Inflammatory macrophage treated with lipopolysaccharide for 4 hours (primary cell): ENCODE measurements at regions not wholly inside any gene's neighbourhood (a gene's known extent, or its start where the extent isn't known, plus 50 kb on each side); places are given as distances from the start of the nearest gene placed in this dataset.

Experiments
- DNase-seq: peaks from one replicate; pipeline ENCODE4 v3.0.0-alpha.2; 2020

DNA sequence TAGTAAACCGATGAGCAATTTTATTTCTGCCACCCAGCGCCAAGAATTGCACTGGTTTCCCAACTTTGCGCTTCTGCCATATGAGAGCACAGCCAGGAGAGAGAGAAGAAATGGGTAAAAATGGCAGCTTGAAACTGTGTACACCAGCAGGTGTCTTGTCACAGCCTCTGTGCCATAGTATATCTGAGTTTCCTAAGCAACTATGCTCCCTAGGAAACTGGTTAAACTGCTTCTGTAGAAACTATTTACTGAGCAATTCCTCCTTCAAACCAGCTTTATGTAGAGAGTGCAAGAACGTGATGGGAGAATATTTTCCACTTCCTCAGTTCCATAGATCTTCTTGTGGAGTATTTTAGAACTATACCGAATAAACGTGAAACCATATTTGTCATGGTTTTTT is 1361.3 kb downstream of the PCDH9 start:
- DNase-seq = no peak

DNA sequence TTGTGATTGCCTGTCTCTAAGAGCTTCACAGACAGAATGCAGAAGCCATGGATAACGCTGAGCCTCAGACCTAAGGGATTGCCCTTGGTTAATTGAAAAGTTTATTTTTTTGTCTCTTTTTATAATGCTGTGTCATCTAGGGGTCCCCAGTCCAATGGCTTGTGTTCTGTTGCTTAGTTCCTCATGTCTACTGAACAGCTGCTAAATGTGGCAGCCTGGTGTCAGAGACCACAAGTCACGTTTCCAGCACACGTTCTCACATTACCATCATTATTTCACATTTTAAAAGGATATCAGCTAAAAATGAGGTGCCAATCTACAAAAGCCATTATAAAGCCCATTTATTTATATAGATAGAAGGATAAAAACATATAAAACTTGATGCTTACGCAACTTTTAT is 1362.0 kb downstream of the PCDH9 start:
- DNase-seq = no peak

DNA sequence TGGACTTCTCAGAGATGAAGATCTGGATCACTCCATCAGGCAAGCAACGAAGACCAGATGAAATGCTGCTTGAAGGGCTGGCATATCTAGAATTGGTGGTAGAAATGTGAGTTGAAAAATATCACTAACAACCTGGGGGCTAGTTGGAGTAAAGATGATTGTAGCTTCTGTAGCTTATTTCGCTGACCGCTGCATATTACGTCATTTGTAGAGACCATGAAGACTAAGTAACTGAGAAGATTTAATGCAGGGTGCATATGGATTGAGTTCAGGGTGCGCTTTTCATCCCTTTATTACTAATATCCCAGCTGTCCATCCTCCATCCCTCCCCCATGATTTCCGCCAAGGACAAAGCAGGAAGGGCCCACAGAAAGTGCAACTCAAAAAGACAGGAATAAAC is 1364.0 kb downstream of the PCDH9 start:
- no peak for DNase-seq

DNA sequence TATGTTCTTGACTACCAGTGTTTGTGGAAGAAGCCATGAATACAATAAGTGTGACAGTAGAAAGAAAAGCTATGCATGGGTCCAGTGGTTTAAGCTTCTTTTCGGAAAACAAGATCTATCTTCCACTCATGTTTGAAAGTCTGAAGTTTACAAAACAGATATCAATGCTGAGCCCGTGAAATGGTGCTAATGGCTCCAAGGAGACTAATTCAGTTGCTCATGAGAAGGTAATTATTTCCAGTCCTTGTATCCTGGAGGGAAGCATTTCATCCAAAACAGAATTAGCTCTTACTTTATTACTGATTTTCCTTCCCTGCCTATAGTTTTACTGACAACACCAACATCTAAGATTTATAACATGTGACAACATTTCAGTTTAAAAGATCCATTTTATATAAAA is 1364.9 kb downstream of the PCDH9 start:
- DNase-seq = no peak

DNA sequence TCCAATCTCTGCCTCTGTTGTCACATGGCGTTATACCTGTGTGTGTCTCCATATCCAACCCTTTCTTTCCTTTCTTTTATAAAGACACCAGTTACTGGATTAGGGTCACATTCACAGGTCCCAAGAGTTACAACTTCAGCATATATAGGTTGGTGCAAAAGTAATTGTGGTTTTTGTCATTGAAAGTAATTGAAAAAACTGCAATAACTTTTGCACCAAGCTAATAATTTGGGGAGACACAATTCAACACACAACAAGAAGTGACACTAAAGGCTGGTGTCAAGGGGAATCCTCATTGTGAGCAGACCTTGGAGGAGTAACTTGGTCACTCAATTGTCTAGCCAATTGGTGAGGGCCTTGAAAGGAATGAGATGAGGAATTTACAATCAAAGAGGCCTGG is 1366.1 kb downstream of the PCDH9 start:
- no peak for DNase-seq

DNA sequence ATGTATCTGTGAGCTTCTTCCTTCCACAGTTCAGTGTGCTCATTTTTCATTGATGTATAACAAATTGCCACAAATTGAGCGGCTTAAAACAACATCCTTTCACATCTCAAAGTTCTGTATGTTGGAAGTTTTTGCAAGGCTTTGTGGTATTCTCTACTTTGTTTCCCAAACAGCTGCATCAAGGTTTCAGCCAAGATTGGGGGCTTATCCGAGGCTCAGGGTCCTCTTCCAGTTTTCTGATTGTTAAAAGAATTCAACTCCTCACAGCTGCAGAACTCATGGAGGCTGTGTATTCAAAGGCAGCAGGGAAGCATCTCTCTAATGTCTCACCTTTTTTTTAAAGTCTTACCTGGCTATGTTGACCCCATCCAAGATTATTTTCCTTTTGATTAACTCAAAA is 1369.8 kb downstream of the PCDH9 start:
- no peak for DNase-seq

DNA sequence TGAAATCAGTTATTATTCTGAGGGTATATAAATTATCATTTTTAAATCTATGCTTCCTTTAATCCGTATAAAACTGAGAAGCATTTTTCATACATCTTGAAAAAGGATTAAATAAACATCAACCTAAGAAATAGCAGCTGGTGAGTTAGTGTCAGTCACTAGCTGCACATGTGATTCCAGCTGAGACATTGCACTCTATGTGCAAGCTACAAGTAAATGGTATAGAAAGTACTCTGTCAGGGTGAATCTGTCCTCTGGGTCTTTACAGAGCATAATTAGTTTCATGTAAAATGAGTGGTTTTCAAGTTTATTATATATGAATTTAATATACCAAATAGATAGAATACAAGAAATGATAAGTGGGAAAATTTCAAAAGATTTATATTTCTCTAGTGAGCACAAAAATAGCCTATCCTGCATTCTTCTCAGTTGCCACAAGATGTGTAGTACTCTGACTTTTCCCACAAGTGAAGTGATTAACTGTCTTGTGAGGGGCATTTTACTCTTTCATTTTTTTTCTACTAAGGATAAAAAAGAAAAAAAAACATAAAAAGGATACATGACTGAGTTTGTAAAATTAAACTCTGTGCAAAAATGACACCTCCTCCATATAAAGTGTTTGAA is 1372.1 kb downstream of the PCDH9 start:
- DNase-seq = no peak

DNA sequence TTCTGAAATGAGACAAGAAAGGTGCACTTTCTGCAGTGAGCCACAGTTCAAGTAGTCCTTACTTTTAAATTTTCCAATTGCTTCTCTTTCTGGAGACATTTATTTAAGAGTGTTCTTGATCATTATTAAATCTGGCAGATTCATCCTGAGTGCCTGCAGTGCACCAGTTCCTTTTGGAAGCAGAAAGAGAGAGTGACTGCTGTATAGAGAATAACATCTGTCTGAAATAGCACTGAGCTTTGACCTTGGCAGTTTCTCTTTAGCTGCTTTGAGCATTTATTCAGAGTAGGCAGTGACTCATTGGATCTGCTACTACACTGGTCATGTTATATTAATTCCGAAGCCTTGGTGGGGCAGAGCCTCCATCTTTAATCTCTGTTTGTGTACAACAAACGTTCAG is 1373.7 kb downstream of the PCDH9 start:
- DNase-seq = no peak

DNA sequence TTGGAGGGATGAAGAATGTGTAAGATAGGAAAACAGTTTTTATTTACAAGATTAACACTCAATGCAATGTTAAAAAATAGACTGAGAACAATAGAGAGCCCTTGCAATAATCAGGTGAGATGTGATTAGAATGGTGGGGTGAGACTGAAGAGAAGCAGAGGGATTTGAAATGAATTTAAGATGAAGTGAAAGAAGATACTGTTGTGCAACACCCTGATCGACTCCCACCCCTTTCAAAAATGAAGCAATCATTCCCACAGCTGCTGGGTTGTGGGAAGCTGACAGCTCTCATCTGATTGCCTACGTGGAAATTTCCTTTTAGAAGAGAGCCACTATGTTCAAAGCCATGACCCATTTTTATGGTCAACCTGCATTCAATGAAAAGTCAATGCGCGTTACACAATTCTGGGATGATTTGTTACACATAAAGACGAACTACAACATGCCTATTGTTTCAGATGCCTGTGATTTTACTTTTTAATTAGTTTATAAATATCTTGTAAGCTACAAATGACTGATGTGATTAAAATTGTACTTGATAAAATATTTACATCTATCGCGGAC is 1374.8 kb downstream of the PCDH9 start:
- no peak for DNase-seq

DNA sequence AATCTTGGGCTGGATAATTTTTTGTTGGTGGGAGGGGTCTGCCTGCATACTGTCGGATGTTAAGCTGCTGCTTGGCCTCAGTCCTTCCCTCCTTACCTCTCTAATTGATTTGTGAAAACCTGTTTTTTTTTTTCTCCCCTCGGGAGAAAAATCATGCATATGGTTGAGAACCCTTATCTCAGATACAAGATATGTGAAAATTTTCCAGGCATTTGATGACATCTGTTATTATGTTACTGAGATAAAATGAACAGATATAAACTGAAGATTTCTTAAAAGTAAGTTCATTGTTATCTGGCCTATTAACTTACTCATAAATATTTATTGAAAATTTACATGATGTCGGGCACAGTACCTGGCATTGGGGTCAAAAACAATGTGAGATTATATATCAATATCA is 1375.7 kb downstream of the PCDH9 start:
- no peak for DNase-seq

DNA sequence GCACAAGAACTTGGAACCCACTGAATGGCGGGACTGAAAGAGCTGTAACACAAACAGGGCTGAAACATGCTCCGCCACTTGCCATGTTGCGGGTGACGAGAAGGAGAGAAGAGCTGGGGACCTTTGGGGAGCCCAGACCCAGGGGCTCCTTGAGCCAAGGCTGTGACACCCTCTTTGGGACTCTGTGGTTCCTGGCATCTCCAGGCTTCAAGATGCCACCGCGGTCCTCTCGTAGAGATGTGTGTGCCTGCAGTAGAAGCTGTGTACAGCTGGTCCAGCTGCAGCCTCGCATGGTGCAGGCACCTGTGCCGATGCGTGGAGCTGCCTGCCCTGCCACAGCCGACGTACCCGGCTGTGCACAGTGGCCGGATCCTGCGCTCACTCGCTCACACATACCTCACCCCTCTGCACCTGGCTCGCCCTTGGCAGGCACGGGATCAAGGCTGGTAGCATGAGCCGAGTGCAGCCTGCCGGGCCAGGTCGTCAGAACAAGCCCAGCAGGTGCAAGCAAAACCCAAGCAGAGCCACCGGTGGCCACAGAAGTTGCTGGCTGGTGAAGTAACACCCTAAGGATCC is 1385.8 kb downstream of the PCDH9 start:
- no peak for DNase-seq

DNA sequence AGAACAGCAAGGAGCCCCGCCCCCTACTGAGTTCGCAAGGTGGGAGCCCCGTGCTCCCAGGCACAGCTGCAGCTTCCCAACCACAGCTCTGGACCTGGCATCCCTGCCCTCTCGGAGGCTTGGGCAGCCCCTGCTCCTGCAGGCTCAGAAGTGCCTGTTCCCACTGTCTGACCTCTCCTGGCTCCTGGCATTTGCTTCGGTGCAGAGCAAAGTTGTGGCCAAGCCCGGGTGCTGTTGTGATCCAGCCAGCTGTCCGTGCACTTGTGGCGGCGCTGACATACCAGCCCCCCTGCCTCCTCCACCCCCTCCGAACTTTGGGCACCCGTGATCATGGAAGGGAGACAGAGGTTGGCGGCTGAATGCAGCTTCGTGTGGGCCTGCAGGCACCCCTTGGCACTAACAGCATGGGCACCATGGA is 1386.8 kb downstream of the PCDH9 start:
- DNase-seq = no peak

DNA sequence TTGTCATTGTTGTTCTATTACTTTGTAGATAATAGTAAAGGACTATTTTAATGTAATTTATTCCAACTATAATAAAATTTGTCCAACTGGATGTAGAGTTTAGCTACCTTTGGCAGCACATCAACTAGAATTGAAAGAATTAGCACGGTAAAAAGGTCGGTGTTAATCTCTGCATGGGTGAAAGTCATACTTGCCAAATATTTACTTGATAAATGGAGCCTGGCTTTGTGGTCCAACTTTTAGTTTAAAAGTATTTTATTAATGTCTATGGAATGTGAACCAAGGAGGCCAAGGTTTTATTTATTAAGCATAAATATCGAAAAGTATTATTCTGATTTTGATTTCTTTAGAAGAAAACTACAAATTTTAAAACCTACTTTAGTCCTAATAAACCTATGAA is 1389.0 kb downstream of the PCDH9 start:
- DNase-seq = no peak

DNA sequence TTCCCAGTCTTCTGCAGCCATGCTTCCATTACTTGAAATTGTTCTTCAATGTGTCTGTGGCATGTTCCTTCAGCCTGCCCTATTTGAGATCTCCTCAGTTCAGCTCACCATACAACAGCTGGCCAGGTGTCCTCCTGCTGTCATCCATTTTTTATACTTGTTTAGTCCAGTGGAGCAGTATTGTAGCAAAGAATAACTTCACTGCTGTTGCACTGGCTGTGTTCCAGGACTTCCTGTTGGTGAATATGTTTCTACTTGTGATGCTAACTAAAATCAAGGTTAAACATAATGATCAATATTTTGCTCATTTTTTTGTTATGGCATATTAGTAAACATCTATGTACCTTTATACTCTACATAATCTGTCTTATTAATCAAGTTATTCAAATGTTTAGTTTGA is 1394.1 kb downstream of the PCDH9 start:
- DNase-seq = no peak

DNA sequence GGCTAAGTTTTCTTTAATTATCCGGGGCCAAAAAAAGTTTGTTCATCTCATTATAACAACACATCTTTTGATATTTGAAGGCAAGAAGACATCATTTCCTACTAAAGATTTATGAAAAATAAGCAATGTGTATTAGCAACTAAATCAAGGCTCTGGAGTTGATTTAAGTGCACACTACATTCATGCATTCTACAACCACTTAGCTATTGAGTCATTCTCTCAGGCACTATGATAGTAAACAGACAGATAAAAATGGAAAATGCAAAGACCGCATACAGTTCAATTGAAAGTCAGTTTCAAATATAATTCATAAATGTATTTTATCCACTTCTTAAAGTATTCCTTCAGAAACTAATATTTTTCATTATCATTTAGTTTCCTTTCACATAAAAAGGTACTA is 1395.2 kb downstream of the PCDH9 start:
- DNase-seq = no peak

DNA sequence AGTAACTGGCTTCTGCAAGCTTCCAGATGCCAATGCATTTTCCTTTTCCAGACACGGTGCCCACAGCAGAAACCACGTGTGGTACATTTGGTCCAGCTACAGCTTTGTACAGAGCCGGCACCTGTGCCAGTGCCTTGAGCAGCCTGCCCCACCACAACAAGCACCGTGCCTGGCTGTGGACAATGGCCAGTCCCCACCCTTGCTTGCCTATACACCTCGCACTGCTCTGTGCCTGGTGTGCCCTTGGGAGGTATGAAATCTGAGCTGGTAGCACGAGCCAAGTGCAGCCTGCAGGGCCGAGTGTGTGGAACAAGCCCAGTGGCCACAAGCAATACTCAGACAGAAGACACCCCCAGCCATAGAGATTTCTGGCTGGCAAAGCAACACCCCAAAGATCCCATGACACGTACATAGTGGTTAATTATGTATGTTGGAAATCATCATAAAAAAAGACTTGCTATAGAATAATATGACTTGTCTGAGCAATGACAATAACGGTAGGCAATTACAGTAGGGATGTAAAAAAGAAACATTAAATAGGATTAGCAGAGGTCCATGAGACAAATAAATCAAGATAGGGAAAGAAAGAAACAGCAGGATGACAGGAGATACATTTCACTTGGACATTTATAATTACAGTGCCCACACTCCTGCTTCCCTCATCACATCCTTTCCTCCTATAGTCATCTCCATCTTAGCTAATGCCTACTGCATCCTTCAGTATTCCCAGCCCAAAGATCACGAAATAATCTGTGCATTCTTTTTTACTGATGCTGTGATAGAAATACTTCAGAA is 1399.5 kb downstream of the PCDH9 start:
- DNase-seq = no peak

DNA sequence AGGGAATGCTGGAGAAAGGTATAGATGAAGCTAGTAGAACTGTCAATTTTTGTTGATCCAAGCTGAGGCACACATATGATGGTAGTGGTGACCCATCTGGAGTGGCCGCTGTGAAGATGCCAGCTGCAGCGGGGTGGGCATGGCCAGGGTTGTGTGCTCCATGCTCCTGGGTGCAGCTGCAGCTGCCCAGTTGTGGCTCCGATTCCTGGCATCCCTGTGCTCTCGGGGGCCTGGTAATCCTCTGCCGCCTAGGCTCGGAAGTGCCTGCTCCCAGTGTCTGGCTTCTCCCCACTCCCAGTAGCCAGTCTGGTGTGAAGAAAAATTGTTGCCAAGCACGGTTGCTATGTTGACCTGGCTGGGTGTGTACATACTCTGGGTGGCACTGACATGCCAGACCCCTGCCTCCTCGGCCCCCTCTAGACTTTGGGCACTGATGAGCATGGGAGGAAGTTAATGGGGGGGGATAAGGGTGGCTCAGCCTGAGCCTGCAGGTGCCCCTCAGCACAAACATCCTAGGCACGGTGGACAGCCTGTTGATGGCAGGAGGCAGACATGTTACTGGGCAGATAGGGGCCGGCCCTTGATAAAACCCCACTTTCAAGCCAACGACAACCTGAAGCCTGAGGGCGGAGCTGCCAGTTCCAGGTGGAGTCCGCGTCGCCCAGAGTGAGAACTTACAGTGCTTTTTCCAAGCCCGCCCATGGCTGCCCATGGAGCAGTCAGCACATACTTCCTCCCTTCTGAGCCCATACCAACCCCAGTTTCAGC is 1400.7 kb downstream of the PCDH9 start:
- no peak for DNase-seq

DNA sequence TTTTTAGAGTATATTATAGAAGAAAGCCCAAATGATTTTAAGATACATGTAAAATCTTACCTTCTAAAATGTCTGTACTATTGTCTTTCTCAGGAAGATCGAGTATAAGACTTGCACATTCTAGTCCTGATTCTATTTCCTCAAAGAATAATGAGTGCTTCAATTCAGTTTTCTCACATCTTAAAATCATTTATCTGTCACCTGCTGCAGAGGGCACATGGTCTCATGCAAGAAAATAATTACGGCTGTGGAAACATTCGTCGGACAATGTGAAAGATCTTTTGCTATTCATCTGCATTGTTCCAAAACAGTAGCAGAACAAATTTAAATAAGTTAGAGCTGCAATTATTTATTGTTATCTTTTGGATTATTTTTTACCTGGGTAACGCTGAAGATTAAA is 1403.5 kb downstream of the PCDH9 start:
- DNase-seq = no peak

DNA sequence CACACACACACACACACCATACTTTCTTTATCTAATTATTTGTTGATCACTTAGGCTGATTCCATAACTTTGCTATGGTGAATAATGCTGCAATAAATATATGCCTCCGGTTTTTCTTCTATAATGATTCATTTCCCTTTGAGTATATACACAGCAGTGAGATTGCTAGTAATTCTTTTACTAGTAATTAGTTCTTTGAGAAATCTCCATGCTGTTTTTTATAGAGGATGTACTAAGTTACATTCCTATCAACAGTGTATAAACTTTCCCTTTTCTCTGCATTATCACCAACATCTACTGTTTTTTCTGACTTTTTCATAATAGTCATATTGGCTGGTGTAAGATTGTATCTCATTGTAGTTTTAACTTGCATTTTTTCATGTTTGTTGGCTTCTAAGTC is 1405.1 kb downstream of the PCDH9 start:
- DNase-seq = no peak

DNA sequence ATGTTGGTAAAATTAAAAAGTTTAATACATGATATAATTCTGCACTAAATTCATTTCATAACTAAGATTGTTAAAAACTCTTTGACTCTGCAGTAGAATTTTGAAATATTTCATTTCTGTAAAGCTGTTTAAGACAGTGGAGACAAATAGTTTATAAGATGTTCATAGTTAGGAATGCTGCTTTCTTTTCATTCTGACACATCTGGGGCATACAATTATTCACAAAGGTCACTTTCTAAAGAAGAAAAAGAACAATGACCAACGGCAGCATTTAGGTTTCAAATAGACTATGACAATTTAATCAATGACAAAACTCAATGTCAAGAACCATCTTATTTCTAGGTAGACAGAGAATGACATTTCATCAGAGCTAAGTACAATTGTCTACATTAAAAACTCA is 1422.1 kb downstream of the PCDH9 start:
- no peak for DNase-seq

DNA sequence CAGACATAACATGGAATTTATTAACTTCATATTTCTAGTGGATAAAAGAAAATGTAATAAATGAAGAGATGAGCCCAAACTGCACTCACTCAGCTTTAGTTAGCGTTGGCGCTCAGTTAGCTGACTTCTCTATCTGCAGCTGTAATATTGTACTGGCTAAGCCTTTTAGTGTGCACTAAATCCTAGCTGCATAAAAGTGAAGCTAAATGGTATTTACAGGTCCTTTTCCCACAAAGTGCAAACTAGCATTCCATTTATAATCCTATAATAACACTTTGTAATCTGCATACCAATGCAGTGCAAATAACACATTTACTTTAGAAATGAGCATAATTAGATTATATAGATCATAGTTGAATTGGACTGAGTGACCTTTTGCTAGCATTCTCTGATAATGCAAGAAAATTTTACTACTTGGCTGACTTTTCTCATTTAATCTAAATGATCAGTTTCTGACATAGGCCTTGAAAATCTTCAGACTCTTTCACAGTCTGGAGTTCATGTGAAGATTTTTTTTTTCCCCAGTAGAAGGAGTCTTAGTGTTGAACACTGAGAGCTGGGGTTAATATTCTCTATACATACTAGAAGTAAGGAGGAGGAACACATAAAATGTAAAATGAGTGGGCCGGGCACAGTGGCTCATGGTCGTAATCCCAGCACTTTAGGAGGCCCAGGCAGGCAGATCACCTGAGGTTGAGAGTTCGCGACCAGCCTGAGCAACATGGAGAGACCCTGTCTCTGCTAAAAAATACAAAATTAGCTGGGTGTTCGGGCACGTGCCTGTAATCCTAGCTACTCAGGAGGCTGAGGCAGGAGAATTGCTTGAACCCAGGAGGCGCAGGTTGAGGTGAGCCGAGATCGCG is 1426.4 kb downstream of the PCDH9 start:
- no peak for DNase-seq

DNA sequence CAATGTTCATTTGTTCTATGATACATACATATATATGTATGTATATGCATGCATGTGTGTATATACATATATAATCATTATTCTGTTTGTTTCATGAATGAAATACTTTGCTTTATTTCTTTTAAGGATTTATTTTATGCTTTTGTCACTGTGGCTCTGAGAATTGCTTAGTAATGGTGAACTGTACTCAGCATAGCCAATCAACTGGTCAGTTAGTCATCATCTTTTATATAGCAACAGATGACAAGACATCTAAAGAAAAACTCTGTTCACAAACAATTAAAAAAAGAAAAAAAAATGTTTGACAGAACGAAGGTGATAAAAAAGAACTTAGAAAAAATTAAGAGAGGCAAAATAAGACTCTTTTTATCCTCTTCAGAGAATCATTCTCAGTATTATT is 1440.3 kb downstream of the PCDH9 start:
- DNase-seq = no peak
